GM18505 (cell line): ENCODE measurements at regions not wholly inside any gene's neighbourhood (a gene's known extent, or its start where the extent isn't known, plus 50 kb on each side); places are given as distances from the start of the nearest gene placed in this dataset.
"Not testable (repeated sequence)": the region's sequence is repeated elsewhere in the genome, so short reads cannot be mapped to it uniquely, and the experiment has no call there.

Experiments used
- ATAC-seq: cut with Tn5 transposase; IDR thresholded peaks from one replicate; pipeline ENCODE4 v1.9.1; 2021; ENCODE audit not compliant: unreplicated experiment
- POLR2A ChIP-seq: IDR thresholded peaks from 4 replicates; pipeline ENCODE4 v1.6.1; 2011; ENCODE audit warnings: borderline replicate concordance; ENCODE audit not compliant: insufficient read depth, insufficient read length; ENCODE audit errors: extremely low read depth

DNA sequence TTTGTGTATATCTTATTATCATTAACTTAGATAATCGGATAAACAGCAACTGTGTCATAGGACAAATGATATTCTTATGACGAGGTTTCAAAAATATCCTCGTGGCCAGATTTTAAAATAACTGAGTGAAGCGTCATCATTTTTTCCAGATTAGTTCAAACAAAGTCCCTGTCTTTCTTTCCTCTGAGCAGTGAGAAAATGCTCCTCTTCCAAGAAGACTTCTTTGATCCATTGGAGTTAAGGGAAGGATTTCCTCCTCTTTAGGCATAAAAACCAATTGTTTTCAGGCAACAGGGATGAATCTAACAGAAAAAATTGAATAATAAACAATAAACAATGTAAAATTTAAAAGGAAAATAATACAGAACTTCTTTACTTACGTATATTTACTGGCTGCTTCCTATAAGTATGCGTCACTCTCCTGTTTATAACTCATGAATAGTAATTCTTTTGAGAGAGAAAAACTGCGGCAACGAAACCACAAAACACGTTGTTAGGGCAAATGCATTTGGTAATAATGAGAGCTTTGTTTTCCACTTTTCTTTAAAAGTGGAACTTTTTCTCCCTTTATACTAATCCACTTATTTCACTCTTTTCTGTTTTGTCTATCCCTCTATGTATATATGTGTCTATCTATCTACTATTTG is 419.4 kb upstream of the ONECUT1 start:
- ATAC-seq, result no peak
- TF ChIP-seq POLR2A, result no peak

DNA sequence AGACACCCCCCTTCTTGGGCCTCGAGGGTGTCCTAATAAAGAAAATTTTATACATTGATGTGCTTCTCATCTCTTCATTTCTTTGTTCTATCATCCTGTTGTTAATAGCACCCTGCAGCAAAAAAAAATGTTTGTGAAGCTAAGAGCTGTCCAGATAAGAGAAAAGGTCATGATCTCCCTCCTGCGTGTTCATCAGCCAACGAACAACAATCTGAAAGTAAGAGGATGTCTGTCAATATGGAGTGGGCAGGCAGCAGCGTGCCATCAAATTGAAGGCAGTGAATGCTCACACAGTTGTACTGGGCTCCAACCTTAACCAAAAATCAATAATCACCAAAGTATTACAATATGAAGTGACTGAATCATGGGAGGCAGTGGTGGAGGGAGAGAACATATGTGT is 418.6 kb upstream of the ONECUT1 start:
- TF ChIP-seq POLR2A, result no peak
- no peak for ATAC-seq

DNA sequence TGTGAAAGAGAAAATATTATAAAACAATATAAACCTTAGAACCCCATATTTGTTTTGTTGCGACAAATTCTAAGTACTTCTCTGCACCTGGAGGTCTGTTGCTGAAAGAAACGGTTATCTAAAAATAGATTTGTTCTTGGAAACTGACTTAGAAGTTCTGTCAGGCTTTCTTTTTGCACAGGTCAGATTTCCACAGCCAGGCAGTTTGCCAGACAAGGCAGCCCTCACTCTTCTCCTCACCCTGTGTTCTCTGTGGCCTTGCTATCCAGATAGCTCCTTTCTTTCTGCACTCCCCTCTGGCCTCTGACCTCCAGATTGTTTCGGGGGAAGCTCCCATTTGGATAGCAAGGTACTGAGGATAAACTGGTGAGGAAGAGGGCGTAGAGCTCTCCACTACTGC is 413.3 kb upstream of the ONECUT1 start:
- ATAC-seq, result no peak

GRCh38 chr15:53202876-53203275 is 412.7 kb upstream of the ONECUT1 start:
- no peak for TF ChIP-seq POLR2A
- no peak for ATAC-seq

More for the DNA sequence above, 413.3 kb upstream of the ONECUT1 start:
- no peak for TF ChIP-seq POLR2A

- TF ChIP-seq POLR2A, result no peak
- peak; percentile 95 for ATAC-seq
These were observed 407.3 kb upstream of the ONECUT1 start for GRCh38 chr15:53197426-53197839.

DNA sequence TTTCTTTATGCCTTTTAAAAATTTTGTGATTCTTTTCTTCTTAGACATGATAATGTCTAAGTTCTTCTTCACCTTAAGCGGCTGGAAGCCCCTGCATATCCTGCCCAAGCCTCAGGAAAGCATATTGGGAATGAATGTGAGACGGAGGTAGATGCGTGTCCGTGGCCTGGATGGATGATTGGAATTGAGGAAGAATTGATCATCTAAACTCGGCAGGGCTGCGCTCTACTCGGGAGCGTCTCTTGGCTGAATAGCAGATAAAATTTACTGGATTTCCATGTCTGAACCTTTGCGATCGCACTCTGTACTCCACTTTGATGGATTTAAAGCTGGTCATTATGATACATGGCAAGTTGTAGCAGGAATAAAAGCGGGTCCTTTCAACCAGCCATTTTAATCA is 406.7 kb upstream of the ONECUT1 start:
- no peak for TF ChIP-seq POLR2A

DNA sequence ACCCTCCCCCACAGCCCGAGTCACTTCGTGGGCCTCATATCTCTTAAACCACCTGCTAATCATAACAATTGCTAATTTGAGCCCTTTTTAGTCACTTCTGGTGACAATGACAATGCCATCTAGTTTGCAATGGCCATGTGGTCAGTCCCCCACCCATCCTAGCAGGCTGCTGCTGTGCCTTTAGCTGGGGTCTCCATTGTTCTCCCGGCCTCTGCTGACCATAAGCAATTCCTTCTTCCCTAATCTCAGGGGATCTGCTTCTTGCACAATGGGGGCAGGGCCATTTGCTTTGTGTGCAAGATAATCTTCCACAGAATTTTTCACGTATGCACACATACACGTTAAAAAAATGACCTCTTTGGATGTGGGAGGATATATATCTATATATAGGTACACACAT is 406.1 kb upstream of the ONECUT1 start:
- no peak for ATAC-seq
- no peak for TF ChIP-seq POLR2A

More for the DNA sequence above, 406.7 kb upstream of the ONECUT1 start:
- ATAC-seq, result no peak

GRCh38 chr15:53193149-53193548 is 403.0 kb upstream of the ONECUT1 start:
- TF ChIP-seq POLR2A, result no peak
- ATAC-seq, result no peak

- no peak for TF ChIP-seq POLR2A
These were observed 399.7 kb upstream of the ONECUT1 start for GRCh38 chr15:53189860-53190259.

DNA sequence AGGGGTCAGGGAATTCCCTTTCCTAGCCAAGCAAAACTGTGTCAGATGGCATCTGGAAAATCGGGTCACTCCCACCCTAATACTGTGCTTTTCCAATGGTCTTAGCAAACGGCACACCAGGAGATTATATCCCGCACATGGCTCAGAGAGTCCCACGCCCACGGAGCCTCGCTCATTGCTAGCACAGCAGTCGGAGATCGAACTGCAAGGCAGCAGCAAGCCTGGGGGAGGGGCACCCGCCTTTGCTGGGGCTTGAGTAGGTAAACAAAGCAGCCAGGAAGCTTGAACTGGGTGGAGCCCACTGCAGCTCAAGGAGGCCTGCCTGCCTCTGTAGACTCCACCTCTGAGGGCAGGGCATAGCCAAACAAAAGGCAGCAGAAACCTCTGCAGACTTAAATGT is 393.3 kb upstream of the ONECUT1 start:
- not testable (repeated sequence) for ATAC-seq

More at GRCh38 chr15:53189860-53190259, 399.7 kb upstream of the ONECUT1 start:
- no peak for ATAC-seq

- ATAC-seq, result no peak
- no peak for TF ChIP-seq POLR2A
These were observed 381.4 kb upstream of the ONECUT1 start for GRCh38 chr15:53171571-53171970.

DNA sequence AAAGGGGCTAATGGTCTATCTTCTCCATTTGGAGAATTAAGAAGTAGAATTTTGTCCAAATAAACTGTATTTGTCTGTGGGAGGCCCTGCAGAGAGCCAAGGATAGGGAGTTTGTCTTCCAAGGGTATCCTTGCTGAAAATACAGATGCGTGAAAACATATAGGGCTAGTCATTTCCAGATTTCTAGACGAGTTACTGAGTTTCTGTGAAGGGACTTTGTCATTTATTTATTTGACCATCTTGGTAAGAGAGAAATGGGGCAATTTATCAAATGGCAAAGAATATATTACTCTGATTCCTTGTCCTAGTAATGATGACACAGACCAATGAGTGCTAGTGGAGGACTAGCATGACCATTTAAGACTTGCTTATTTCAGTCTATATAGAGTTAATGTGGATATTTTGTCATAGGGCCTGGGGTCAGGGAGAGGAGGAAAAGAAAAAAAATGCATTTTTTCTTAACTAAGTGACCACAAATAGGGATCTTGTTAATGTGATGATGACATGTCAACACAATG is 376.6 kb upstream of the ONECUT1 start:
- no peak for ATAC-seq
- TF ChIP-seq POLR2A, result no peak

- no peak for TF ChIP-seq POLR2A
- ATAC-seq, result no peak
These were observed 376.0 kb upstream of the ONECUT1 start for GRCh38 chr15:53165988-53166683.

DNA sequence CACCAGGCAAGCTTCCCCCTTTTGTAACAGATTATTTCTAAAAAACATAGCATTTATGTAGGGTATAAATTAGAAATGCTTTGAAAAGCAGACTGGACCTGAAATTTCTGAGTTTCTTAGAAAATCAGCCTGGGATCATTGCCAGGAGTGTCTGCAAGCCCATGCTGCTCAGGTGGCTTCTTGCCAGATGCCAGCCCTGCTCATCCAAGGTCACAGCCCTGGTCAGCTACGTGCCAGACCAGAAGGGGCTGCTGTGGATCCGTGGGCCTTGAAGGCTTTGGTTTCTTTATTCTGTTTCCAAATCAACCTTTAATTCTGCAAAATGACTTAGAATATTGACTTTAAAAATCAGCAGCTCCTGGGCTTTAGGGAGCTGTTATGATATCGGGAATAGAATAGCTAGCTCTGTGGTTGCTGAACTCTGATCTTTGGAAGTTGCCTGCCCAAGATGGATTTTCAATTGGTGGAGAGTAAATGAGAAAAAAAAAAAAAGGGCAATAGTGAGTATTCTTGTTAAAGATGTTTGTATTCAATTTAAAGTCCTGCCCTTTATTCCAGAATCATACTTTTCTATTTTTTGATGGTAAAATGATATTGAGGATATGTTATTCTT is 370.1 kb upstream of the ONECUT1 start:
- ATAC-seq, result no peak
- TF ChIP-seq POLR2A, result no peak
